ENCODE measurements at regions not wholly inside any gene's neighbourhood (a gene's known extent, or its start where the extent isn't known, plus 50 kb on each side); places are given as distances from the start of the nearest gene placed in this dataset.

GRCh38 chr10:31754803-31755624 is 173.6 kb downstream of the ARHGAP12 start:
- DNase-seq: no peak

- no peak for DNase-seq
Observed at GRCh38 chr10:31753681-31754080, 174.9 kb downstream of the ARHGAP12 start.

GRCh38 chr10:31752170-31752569 is 176.5 kb downstream of the ARHGAP12 start:
- no peak for DNase-seq

GRCh38 chr10:31751738-31752080 is 176.9 kb downstream of the ARHGAP12 start:
- DNase-seq: no peak

- DNase-seq: no peak
Observed at GRCh38 chr10:31751051-31751737, 177.4 kb downstream of the ARHGAP12 start.

GRCh38 chr10:31749981-31750840 is 178.4 kb downstream of the ARHGAP12 start:
- DNase-seq: no peak

- DNase-seq: no peak
Observed at GRCh38 chr10:31749301-31749700, 179.3 kb downstream of the ARHGAP12 start.

GRCh38 chr10:31745612-31746376 is 182.8 kb downstream of the ARHGAP12 start:
- no peak for DNase-seq

- DNase-seq: no peak
Observed at GRCh38 chr10:31744025-31744424, 184.6 kb downstream of the ARHGAP12 start.

- no peak for DNase-seq
Observed at GRCh38 chr10:31742255-31742654, 186.4 kb downstream of the ARHGAP12 start.

GRCh38 chr10:31741473-31741872 is 187.2 kb downstream of the ARHGAP12 start:
- DNase-seq: no peak

- no peak for DNase-seq
Observed at GRCh38 chr10:31739711-31740110, 188.9 kb downstream of the ARHGAP12 start.

GRCh38 chr10:31739146-31739545 is 189.5 kb downstream of the ARHGAP12 start:
- DNase-seq: no peak

GRCh38 chr10:31731711-31732110 is 196.9 kb downstream of the ARHGAP12 start:
- no peak for DNase-seq

- no peak for DNase-seq
Observed at GRCh38 chr10:31730776-31731175, 197.9 kb downstream of the ARHGAP12 start.

GRCh38 chr10:31728698-31729224 is 199.9 kb downstream of the ARHGAP12 start:
- no peak for DNase-seq

GRCh38 chr10:31725436-31725835 is 203.2 kb downstream of the ARHGAP12 start:
- no peak for DNase-seq

GRCh38 chr10:31724296-31724695 is 204.3 kb downstream of the ARHGAP12 start:
- no peak for DNase-seq

GRCh38 chr10:31723106-31723750 is 205.4 kb downstream of the ARHGAP12 start:
- no peak for DNase-seq

- DNase-seq: no peak
Observed at GRCh38 chr10:31721096-31721495, 207.5 kb downstream of the ARHGAP12 start.

GRCh38 chr10:31720546-31720945 is 208.1 kb downstream of the ARHGAP12 start:
- no peak for DNase-seq

- DNase-seq: no peak
Observed at GRCh38 chr10:31709476-31709875, 219.2 kb downstream of the ARHGAP12 start.

All from activated effector memory CD4-positive, alpha-beta T cell treated with Interleukin-2 at 50 U/mL for 16 hours (primary cell).